Right lobe of liver (tissue), 6 donors: ENCODE measurements at regions not wholly inside any gene's neighbourhood (a gene's known extent, or its start where the extent isn't known, plus 50 kb on each side); places are given as distances from the start of the nearest gene placed in this dataset.
"Not testable (repeated sequence)": the region's sequence is repeated elsewhere in the genome, so short reads cannot be mapped to it uniquely, and the experiment has no call there.

Experiments
- ATAC-seq, 4 donors: fragments of 200-7000 bp; cut with Tn5 transposase; one replicate each; pipeline ENCODE4 v1.9.1; 2020; ENCODE audit warnings: mild to moderate bottlenecking in 4 of 4, moderate library complexity in 4 of 4
- DNase-seq, 3 donors: peaks; one replicate each; pipeline ENCODE4 v3.0.0-alpha.2; 2020
- H3K27ac ChIP-seq, 3 donors: fragments of 200-600 bp; one replicate each; pipeline ENCODE4 v1.8.0; 2022
- H3K27me3 ChIP-seq, 2 donors: fragments of 200-600 bp; one replicate each; pipeline ENCODE4 v1.8.0; 2022
- H3K36me3 ChIP-seq, 4 donors: fragments of 200-600 bp; sonication (generic) in 1 of 4; one replicate each; pipeline versions ENCODE4 v1.5.1 to v1.8.0; 2017 to 2022; ENCODE audit warnings: control low read depth in 1 of 4
- H3K4me1 ChIP-seq, 4 donors: fragments of 200-600 bp; sonication (generic) in 1 of 4; one replicate each; pipeline versions ENCODE4 v1.5.1 to v1.8.0; 2017 to 2022; ENCODE audit warnings: control low read depth in 1 of 4
- H3K4me3 ChIP-seq, 3 donors: fragments of 200-600 bp; one replicate each; pipeline ENCODE4 v1.8.0; 2022
- H3K9me3 ChIP-seq, 4 donors: fragments of 200-600 bp; sonication (generic) in 1 of 4; one replicate each; pipeline versions ENCODE4 v1.5.1 to v1.8.0; 2017 to 2022; ENCODE audit warnings: control low read depth in 1 of 4
- POLR2A ChIP-seq: fragments of 450-650 bp; IDR thresholded peaks from one replicate; pipeline ENCODE4 v1.6.1; 2017; ENCODE audit warnings: antibody characterized with exemption, mild to moderate bottlenecking
- WGBS: methylation state at CpG from one replicate; pipeline ENCODE4 v1.1.6; 2018; ENCODE audit warnings: low coverage, low lambda C conversion rate; ENCODE audit not compliant: insufficient coverage; ENCODE audit errors: missing lambda C conversion rate; 5-methylcytosine and 5-hydroxymethylcytosine counted together
- intact Hi-C, 2 donors: fragments of 100-400 bp; cut with DNase I; formaldehyde crosslinking; loops; one replicate each; pipeline versions ENCODE4 v1.11.2 to v1.14.1; 2022
- TF ChIP-seq, protein P1 (sequence below), 4 donors: fragments of 200-600 bp in 3 of 4; fragments of 450-650 bp in 1 of 4; IDR thresholded peaks; one replicate each; pipeline versions ENCODE4 v1.5.1 to v1.8.0; 2016 to 2022; ENCODE audit warnings: antibody characterized with exemption in 4 of 4, mild to moderate bottlenecking in 2 of 4
- donor health status: DM: no; HTN: yes; CAD: no.
- donor health status: DM: no; HTN: no; CAD: no.
- donor health status: DM: no; HTN: no; CAD: no.
- donor health status: DM: no; HTN: yes; CAD: no.
- donor health status: DM: no; HTN: yes; CAD: no.

- H3K36me3 ChIP-seq, result no peaks in the 10 kb centered on the region
- TF ChIP-seq POLR2A, result no peak
- TF ChIP-seq, protein P1, sequence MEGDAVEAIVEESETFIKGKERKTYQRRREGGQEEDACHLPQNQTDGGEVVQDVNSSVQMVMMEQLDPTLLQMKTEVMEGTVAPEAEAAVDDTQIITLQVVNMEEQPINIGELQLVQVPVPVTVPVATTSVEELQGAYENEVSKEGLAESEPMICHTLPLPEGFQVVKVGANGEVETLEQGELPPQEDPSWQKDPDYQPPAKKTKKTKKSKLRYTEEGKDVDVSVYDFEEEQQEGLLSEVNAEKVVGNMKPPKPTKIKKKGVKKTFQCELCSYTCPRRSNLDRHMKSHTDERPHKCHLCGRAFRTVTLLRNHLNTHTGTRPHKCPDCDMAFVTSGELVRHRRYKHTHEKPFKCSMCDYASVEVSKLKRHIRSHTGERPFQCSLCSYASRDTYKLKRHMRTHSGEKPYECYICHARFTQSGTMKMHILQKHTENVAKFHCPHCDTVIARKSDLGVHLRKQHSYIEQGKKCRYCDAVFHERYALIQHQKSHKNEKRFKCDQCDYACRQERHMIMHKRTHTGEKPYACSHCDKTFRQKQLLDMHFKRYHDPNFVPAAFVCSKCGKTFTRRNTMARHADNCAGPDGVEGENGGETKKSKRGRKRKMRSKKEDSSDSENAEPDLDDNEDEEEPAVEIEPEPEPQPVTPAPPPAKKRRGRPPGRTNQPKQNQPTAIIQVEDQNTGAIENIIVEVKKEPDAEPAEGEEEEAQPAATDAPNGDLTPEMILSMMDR (IDR thresholded peaks at IDR 0.05), result no peak
- DNase-seq (peak; percentile 58 to 86 (median 75)), ATAC-seq (peak; percentile 88 to 98 (median 91))
- H3K27me3 ChIP-seq, result no peaks in the 10 kb centered on the region
- H3K4me1 ChIP-seq, result peaks cover 0 to 7% (median 0%) of the 10 kb centered on the region in 4 donors
- WGBS, result 41% methylated on average over 7 of the region's 7 CpGs
- intact Hi-C loops, result no loop called here
- H3K9me3 ChIP-seq, result no peaks in the 10 kb centered on the region
- H3K4me3 ChIP-seq, result peak overlapping the region; percentile 0 to 14 (median 6)
- peak overlapping the region in 1 of 3 donors; percentile 38 for H3K27ac ChIP-seq
These were observed 110.7 kb upstream of the IGSF1 start for GRCh38 chrX:131399678-131400428.

DNA sequence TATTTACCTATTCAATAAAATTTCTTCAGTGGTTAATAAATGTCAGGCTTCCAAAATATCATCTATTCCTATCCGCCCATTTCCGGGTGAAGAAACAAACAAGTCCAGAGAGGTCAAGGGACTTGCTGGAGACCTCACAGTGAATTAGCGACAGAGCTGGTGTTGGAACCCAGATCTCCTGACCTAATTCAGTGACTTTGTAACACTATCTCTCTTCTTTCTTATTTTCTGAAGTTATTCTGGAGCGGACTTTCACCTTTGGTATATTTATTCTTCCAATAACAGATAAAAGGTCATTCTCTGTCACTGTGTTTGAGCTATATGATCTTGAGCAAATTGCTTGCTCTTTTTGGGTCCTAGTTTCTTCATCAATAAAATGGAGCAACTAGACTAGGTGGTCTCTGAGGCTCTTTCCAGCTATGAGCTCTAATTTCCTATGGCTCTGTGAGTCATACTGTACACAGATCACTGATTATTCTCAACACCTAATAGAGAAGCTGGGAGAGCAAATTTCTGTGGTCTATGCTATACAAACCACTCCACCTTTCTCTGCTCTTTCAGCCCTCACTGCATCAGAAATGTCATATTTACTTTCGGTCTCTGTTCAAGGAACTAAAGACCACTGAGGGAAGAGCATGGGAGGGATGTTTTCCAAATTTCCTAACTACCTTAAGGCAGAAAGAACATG is 113.2 kb upstream of the IGSF1 start:
- intact Hi-C loops, result no loop called here
- Histone ChIP-seq H3K9me3 (no peaks in the 10 kb centered on the region), H3K4me3 (no peak overlapping the region), H3K4me1 (peaks cover 0 to 7% (median 0%) of the 10 kb centered on the region in 4 donors), H3K27ac (no peak overlapping the region), H3K27me3 (no peaks in the 10 kb centered on the region), H3K36me3 (no peaks in the 10 kb centered on the region)
- no peak for DNase-seq
- peak; percentile 44 to 71 (median 56) for ATAC-seq
- TF ChIP-seq, protein P1 (IDR thresholded peaks at IDR 0.05), result no peak
- no peak for TF ChIP-seq POLR2A
- 47% methylated on average over 5 of the region's 5 CpGs for WGBS

DNA sequence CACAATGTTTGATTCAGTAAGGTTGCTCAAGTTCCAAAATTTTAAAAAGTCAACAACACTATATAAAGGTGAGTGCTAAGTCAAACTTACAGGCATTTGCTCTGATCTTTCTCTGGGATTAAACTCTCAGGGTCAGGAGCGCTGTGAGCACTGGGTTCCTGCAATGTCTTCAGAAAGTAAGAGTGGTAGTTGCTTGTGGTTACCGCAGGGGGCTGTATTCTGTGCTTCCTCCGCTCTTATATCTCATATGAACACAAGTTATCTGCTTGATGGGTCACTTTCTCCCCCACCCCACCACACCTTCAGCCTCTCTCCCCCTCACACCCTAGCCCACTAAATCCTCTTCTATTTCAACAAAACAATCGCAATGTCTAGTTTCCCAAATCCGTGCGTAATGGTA is 116.4 kb upstream of the IGSF1 start:
- 47% methylated on average over 5 of the region's 6 CpGs for WGBS
- H3K4me1 ChIP-seq, result peaks cover 0 to 4% (median 0%) of the 10 kb centered on the region in 4 donors
- TF ChIP-seq, protein P1 (IDR thresholded peaks at IDR 0.05), result no peak
- H3K9me3 ChIP-seq, result no peaks in the 10 kb centered on the region
- intact Hi-C loops, result no loop called here
- H3K36me3 ChIP-seq, result no peaks in the 10 kb centered on the region
- H3K27ac ChIP-seq, result no peak overlapping the region
- no peak overlapping the region for H3K4me3 ChIP-seq
- H3K27me3 ChIP-seq, result no peaks in the 10 kb centered on the region
- ATAC-seq (no peak), DNase-seq (no peak)

DNA sequence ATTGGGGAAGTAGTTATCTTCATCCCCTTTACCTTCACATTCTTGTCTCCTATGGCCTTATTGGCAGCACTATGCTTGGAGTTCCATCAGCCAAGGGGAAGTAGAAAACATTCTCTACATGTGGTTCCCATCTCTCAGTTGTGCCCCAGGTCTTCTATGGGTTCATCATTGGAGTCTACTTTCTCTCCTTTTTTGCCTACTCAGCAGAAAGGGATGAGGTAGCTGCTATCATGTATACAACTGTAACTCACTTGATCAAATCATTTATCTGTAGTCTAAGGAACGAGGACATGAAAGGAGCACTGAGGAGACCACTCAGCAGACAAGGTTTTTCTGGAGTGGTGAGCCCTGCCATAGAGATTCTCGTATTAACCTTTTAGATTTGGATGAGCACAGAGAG is 119.0 kb upstream of the OR13H1 start:
- TF ChIP-seq, protein P1 (IDR thresholded peaks at IDR 0.05), result no peak
- TF ChIP-seq POLR2A, result no peak
- Histone ChIP-seq H3K9me3 (no peaks in the 10 kb centered on the region), H3K4me3 (no peak overlapping the region), H3K27me3 (no peaks in the 10 kb centered on the region), H3K4me1 (no peaks in the 10 kb centered on the region), H3K27ac (no peak overlapping the region), H3K36me3 (no peaks in the 10 kb centered on the region)
- intact Hi-C loops, result no loop called here
- no peak for ATAC-seq
- no peak for DNase-seq
- 43% methylated on average over 2 of the region's 2 CpGs for WGBS

- H3K4me1 ChIP-seq, H3K9me3 ChIP-seq, ATAC-seq, intact Hi-C loops, H3K27me3 ChIP-seq, DNase-seq, H3K36me3 ChIP-seq, H3K27ac ChIP-seq, H3K4me3 ChIP-seq: not testable (repeated sequence)
- 74% methylated on average over 1 of the region's 1 CpG for WGBS
These were observed 113.4 kb upstream of the OR13H1 start for GRCh38 chrX:131430465-131430864.
